ENCODE measurements at regions not wholly inside any gene's neighbourhood (a gene's known extent, or its start where the extent isn't known, plus 50 kb on each side); places are given as distances from the start of the nearest gene placed in this dataset.
A peak's percentile ranks its signal among the peaks of the same experiment; 100 is the strongest.

DNA sequence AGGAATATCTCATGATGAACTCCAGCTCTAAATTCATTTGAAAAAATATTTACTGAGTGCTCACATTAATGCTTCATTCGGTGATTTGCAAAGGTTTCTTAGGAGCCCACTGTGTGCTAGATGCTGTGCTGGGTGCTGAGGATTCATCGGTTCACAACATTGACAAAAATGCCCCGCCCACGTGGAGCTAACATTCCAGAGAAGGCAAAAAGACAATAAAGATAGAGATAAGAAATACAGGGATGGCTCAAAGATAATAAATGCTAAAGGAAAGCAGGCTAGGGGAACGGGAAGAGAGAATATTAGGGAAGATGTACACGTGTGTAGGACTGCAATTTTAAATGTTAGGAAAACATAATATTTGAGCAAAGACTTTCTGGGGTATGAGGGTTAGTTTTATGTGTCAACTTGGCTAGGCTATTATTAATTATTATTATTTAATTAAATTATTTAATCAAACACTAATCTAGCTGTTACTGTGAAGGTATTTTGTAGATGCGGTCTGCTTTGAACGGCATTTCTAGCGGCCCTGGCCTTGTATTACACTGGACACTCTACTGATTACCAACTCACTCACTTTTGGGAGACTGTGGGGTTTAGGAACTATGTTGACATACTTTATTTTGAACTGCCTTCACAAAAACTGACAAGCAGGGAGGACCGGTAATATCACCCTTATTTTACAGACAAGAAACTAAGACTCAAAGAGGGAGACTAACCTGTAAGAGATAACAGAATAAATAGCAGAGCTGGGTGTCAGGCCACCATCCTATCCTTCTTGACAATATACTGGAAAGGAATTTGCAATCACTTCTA lies 61.9 kb upstream of the IRF2 start:
- intact Hi-C loops (cut with micrococcal nuclease; ENCODE audit: unreplicated experiment), result loop anchor here (10.0 kb wide), 1 partner anchor 61 kb away; the partner anchor contains the start of gene IRF2
- ATAC-seq (no peak), DNase-seq (ENCODE audit: low read depth, low spot score) (no peak)
- CTCF ChIA-PET, result interaction anchor here (1.5 kb wide), 1 partner anchor 272 kb away, joined by 5 read pairs; no protein-coding TSS in a partner anchor
- POLR2A ChIA-PET, result interaction anchor here (0.6 kb wide), 1 partner anchor 310 kb away, joined by 5 read pairs; no protein-coding TSS in a partner anchor
- H3K4me3 ChIP-seq (ENCODE audit: low read depth in 2 of 2, low read length in 2 of 2), result peak overlapping the region; percentile 74 to 85
- TF ChIP-seq, protein P1, sequence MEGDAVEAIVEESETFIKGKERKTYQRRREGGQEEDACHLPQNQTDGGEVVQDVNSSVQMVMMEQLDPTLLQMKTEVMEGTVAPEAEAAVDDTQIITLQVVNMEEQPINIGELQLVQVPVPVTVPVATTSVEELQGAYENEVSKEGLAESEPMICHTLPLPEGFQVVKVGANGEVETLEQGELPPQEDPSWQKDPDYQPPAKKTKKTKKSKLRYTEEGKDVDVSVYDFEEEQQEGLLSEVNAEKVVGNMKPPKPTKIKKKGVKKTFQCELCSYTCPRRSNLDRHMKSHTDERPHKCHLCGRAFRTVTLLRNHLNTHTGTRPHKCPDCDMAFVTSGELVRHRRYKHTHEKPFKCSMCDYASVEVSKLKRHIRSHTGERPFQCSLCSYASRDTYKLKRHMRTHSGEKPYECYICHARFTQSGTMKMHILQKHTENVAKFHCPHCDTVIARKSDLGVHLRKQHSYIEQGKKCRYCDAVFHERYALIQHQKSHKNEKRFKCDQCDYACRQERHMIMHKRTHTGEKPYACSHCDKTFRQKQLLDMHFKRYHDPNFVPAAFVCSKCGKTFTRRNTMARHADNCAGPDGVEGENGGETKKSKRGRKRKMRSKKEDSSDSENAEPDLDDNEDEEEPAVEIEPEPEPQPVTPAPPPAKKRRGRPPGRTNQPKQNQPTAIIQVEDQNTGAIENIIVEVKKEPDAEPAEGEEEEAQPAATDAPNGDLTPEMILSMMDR (IDR thresholded peaks at IDR 0.05), result no peak
- TF ChIP-seq SIN3A (IDR thresholded peaks at IDR 0.05; ENCODE audit: borderline replicate concordance, insufficient read depth, low read depth, low read length) (no peak), TCF7L2 (IDR thresholded peaks at IDR 0.05; ENCODE audit: low read depth, low read length) (no peak)
- TF ChIP-seq, protein P2, sequence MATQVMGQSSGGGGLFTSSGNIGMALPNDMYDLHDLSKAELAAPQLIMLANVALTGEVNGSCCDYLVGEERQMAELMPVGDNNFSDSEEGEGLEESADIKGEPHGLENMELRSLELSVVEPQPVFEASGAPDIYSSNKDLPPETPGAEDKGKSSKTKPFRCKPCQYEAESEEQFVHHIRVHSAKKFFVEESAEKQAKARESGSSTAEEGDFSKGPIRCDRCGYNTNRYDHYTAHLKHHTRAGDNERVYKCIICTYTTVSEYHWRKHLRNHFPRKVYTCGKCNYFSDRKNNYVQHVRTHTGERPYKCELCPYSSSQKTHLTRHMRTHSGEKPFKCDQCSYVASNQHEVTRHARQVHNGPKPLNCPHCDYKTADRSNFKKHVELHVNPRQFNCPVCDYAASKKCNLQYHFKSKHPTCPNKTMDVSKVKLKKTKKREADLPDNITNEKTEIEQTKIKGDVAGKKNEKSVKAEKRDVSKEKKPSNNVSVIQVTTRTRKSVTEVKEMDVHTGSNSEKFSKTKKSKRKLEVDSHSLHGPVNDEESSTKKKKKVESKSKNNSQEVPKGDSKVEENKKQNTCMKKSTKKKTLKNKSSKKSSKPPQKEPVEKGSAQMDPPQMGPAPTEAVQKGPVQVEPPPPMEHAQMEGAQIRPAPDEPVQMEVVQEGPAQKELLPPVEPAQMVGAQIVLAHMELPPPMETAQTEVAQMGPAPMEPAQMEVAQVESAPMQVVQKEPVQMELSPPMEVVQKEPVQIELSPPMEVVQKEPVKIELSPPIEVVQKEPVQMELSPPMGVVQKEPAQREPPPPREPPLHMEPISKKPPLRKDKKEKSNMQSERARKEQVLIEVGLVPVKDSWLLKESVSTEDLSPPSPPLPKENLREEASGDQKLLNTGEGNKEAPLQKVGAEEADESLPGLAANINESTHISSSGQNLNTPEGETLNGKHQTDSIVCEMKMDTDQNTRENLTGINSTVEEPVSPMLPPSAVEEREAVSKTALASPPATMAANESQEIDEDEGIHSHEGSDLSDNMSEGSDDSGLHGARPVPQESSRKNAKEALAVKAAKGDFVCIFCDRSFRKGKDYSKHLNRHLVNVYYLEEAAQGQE (IDR thresholded peaks at IDR 0.05; ENCODE audit: insufficient read depth in 1 of 2, low read depth in 2 of 2, low read length in 1 of 2), result no peak
- H3K27me3 ChIP-seq (ENCODE audit: control insufficient read depth, insufficient read depth, low read length), result no peaks in the 10 kb centered on the region
- peaks cover 7% of the 10 kb centered on the region; the same call in 1 of the 2 replicates for H3K4me1 ChIP-seq (ENCODE audit: control insufficient read depth, insufficient read depth, low read length)
- H3K36me3 ChIP-seq (ENCODE audit: control insufficient read depth, insufficient read depth, low read length), result no peaks in the 10 kb centered on the region
- H3K9me3 ChIP-seq (ENCODE audit: control insufficient read depth, insufficient read depth, low read depth, low read length), result no peaks in the 10 kb centered on the region
- in situ Hi-C loops (cut with HindIII; ENCODE audit: low pct_unique_long_range_greater_than_20kb, low sequenced_read_pairs), result no loop called here
- peak overlapping the region; percentile 90 for H3K27ac ChIP-seq (ENCODE audit: low read length)
- no TSS peak for BruUV-seq (replicated peaks)

DNA sequence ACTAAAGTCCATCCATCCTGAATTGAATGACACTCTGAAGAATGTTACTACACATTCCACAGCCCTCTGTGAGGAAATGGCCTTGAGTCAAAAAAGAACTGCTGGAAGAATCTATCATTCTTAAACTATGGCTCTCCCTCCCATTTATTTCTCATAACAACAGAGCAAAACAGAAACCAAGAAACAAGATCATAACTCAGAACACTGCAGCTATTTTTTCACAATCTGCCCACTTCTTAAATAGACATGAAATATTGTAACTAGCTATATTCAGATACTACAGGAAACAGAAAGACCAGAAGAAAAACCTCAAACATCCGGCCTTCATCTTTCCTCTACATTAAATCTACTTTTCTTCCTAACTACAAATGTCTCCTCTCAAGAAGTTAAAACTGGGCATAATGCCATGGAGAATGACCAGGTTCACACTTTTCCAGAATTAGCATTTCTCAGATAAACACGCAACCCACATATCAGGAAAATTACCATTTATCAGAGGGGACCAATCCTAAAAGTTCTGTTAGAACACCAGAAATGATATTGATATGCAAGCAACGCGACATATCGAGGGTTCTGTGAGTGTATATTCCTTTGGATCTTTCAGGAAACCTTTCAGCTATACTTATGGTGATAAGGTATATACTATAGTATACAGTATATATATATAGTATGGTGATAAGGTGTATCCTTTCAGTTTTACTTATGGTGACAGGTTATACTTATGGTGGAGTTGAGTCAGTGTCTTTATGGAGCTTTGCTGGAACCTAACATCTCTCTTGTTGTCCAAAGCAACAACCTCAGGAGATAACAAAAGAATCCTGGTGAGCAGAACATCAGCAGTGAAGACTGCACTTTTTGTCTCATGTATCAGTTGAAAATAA lies 60.4 kb upstream of the IRF2 start:
- Histone ChIP-seq H3K27ac (ENCODE audit: low read length) (no peak overlapping the region), H3K9me3 (ENCODE audit: control insufficient read depth, insufficient read depth, low read depth, low read length) (no peaks in the 10 kb centered on the region), H3K4me1 (ENCODE audit: control insufficient read depth, insufficient read depth, low read length) (peaks cover 7% of the 10 kb centered on the region; the same call in 1 of the 2 replicates), H3K36me3 (ENCODE audit: control insufficient read depth, insufficient read depth, low read length) (no peaks in the 10 kb centered on the region), H3K4me3 (ENCODE audit: low read depth in 2 of 2, low read length in 2 of 2) (no peak overlapping the region), H3K27me3 (ENCODE audit: control insufficient read depth, insufficient read depth, low read length) (no peaks in the 10 kb centered on the region)
- no TSS peak for BruUV-seq (replicated peaks)
- TF ChIP-seq, protein P1 (IDR thresholded peaks at IDR 0.05), result no peak
- TF ChIP-seq POLR2AphosphoS5 (IDR thresholded peaks at IDR 0.05; ENCODE audit: low read depth, low read length) (no peak), SIN3A (IDR thresholded peaks at IDR 0.05; ENCODE audit: borderline replicate concordance, insufficient read depth, low read depth, low read length) (no peak), TCF7L2 (IDR thresholded peaks at IDR 0.05; ENCODE audit: low read depth, low read length) (no peak)
- TF ChIP-seq, protein P2 (IDR thresholded peaks at IDR 0.05; ENCODE audit: insufficient read depth in 1 of 2, low read depth in 2 of 2, low read length in 1 of 2), result no peak
- POLR2A ChIA-PET, result interaction anchor here (0.5 kb wide), 1 partner anchor 60 kb away, joined by 3 read pairs; the partner anchor contains the start of gene IRF2
- no peak for DNase-seq (ENCODE audit: low read depth, low spot score)
- in situ Hi-C loops (cut with HindIII; ENCODE audit: low pct_unique_long_range_greater_than_20kb, low sequenced_read_pairs), result no loop called here
- CTCF ChIA-PET, result no interaction called here
- intact Hi-C loops (cut with micrococcal nuclease; ENCODE audit: unreplicated experiment), result loop anchor here (10.0 kb wide), 1 partner anchor 60 kb away; the partner anchor contains the start of gene IRF2
- ATAC-seq, result no peak

Data from Panc1 (cell line).